ENCODE measurements at regions not wholly inside any gene's neighbourhood (a gene's known extent, or its start where the extent isn't known, plus 50 kb on each side); places are given as distances from the start of the nearest gene placed in this dataset.
"Not testable (repeated sequence)": the region's sequence is repeated elsewhere in the genome, so short reads cannot be mapped to it uniquely, and the experiment has no call there.

- peak; percentile 99 for ATAC-seq
- Histone ChIP-seq H3K27me3 (no peaks in the 10 kb centered on the region), H3K27ac (peak overlapping the region; percentile 34 to 82), H3K9me3 (no peaks in the 10 kb centered on the region), H3K36me3 (no peaks in the 10 kb centered on the region), H3K4me1 (peaks cover 10 to 28% of the 10 kb centered on the region in 2 donors), H3K4me3 (no peak overlapping the region)
- intact Hi-C loops (cut with DNase I): no loop called here
- no peak for TF ChIP-seq CTCF (IDR thresholded peaks at IDR 0.05)
- peak in 3 of 4 donors; percentile 26 to 90 (median 89) for DNase-seq
These were observed 83.2 kb upstream of the KIF5B start for GRCh38 chr10:32139223-32140073.

DNA sequence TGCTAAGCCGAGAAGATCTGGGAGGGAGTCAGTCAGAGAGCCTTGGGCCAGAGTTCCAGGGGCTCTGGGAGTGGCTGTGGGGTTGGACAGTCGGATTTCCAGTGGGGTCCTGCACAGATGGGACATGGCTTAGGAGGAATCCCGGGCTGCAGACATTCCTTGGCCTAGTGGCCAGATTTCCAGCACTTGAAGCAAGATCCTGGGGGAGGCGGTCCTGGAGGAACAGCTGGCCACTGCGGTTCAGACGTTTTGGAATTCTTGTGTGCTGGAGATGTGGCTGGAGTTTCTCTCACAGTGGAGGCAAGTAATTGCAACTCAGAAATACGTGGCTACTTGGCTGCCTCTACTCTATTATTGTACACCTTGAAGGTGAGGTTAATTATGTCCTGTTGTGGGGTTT lies 80.7 kb upstream of the KIF5B start:
- H3K27ac ChIP-seq; H3K9me3 ChIP-seq; H3K4me3 ChIP-seq; DNase-seq; ATAC-seq; intact Hi-C loops (cut with DNase I); H3K36me3 ChIP-seq; H3K27me3 ChIP-seq: not testable (repeated sequence)
- H3K4me1 ChIP-seq: peaks cover 10 to 28% of the 10 kb centered on the region in 2 donors

DNA sequence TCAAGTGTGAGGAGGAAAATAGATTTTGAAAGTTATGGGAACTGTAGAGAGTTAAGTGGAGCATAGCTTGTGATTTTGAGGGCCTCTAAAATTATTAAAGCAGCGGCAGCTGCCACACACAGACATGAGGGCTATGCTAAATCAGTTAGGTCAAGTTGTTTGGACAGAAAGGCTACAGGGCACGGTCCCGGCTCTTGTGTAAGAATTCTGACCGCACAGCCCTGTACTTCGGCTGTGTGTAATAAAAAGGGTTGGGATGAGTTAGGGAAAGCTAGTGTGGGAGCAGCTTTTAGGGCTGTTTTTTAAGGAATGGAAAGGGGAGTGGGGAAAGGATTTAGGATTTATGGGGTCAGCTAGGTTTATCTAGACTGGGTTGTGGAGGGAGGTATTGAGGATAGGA lies 79.6 kb upstream of the KIF5B start:
- intact Hi-C loops (cut with DNase I); H3K27ac ChIP-seq; ATAC-seq; H3K36me3 ChIP-seq; H3K4me3 ChIP-seq; H3K9me3 ChIP-seq; DNase-seq; H3K27me3 ChIP-seq: not testable (repeated sequence)
- H3K4me1 ChIP-seq: peaks cover 10 to 24% of the 10 kb centered on the region in 2 donors

- no peak for DNase-seq
- no peak overlapping the region for H3K27ac ChIP-seq
- no peaks in the 10 kb centered on the region for H3K27me3 ChIP-seq
- TF ChIP-seq CTCF (IDR thresholded peaks at IDR 0.05): no peak
- no peak overlapping the region for H3K4me3 ChIP-seq
- H3K9me3 ChIP-seq: no peaks in the 10 kb centered on the region
- no peaks in the 10 kb centered on the region for H3K4me1 ChIP-seq
- no peaks in the 10 kb centered on the region for H3K36me3 ChIP-seq
- no peak for ATAC-seq
- intact Hi-C loops (cut with DNase I): no loop called here
These were observed 76.2 kb upstream of the KIF5B start for GRCh38 chr10:32132357-32132946.

DNA sequence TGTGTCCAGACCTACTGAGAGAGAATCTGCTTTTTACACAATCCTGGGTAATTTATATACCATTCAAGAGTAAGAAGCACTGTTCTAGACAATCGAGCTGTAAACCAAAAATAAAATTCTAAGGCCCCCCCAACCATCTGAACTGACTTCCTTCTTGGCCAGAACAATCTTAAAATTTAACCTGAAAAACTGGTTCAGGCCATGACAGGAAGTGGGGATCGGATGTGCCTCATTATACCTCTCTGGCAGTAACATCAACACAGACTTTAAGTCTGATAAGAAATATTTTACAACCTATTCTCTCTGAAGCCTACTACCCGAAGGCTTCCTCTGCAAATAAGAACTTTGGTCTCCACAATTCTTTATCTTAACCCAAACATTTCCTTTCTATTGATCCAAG lies 75.2 kb upstream of the KIF5B start:
- H3K27ac ChIP-seq: no peak overlapping the region

More for the DNA sequence above, 75.2 kb upstream of the KIF5B start:
- no peaks in the 10 kb centered on the region for H3K27me3 ChIP-seq
- no peaks in the 10 kb centered on the region for H3K4me1 ChIP-seq
- DNase-seq (no peak), ATAC-seq (no peak)
- no peak for TF ChIP-seq CTCF (IDR thresholded peaks at IDR 0.05)
- no peaks in the 10 kb centered on the region for H3K36me3 ChIP-seq
- intact Hi-C loops (cut with DNase I): no loop called here
- no peak overlapping the region for H3K4me3 ChIP-seq
- no peaks in the 10 kb centered on the region for H3K9me3 ChIP-seq

All from left lung (tissue), 4 donors.